SK-N-SH (cell line): ENCODE measurements at regions not wholly inside any gene's neighbourhood (a gene's known extent, or its start where the extent isn't known, plus 50 kb on each side); places are given as distances from the start of the nearest gene placed in this dataset.

Experiments
- CTCF ChIA-PET: fragments of 300-600, 350-600 bp; formaldehyde crosslinking; extraction: SDS; loops from one replicate; lab custom pipeline; 2021; lab: Yijun Ruan, JAX
- POLR2A ChIA-PET: fragments of 350-600 bp; sonication (Branson Sonifier 250); formaldehyde crosslinking; extraction: SDS; loops from one replicate; lab custom pipeline; 2020; ENCODE audit warnings: antibody characterized with exemption, inconsistent platforms; lab: Yijun Ruan, JAX
- DNase-seq: peaks from one replicate; pipeline ENCODE4 v3.0.0; 2012
- H2AFZ ChIP-seq: fragments of 200-600 bp; sonication (generic); 2 replicates; pipeline ENCODE4 v1.8.1; 2016; ENCODE audit warnings: antibody characterized with exemption, mild to moderate bottlenecking, low read depth
- H3F3A ChIP-seq: fragments of 200-600 bp; sonication (generic); replicated peaks from 2 replicates; pipeline ENCODE3; 2016; ENCODE audit warnings: antibody characterized with exemption, mild to moderate bottlenecking; ENCODE audit not compliant: insufficient read depth
- H3K27ac ChIP-seq, 2 experiments: fragments of 200-500 bp in 1 of 2; fragments of 200-600 bp in 1 of 2; sonication (Bioruptor generic) in 1 of 2; sonication (generic), shearing (Covaris generic) in 1 of 2; 2 replicates each; pipeline versions ENCODE4 v1.5.1 to v1.6.1; 2014 to 2016; ENCODE audit warnings: low read depth in 2 of 2, inconsistent platforms in 1 of 2, low read length in 1 of 2, mild to moderate bottlenecking in 1 of 2, mixed read lengths in 1 of 2
- H3K27me3 ChIP-seq: fragments of 200-600 bp; sonication (generic), shearing (Covaris generic); 2 replicates; pipeline ENCODE4 v1.6.1; 2016; ENCODE audit warnings: mixed run types; ENCODE audit not compliant: insufficient read depth
- H3K36me3 ChIP-seq, 2 experiments: fragments of 200-500 bp in 1 of 2; fragments of 200-600 bp in 1 of 2; sonication (Bioruptor generic) in 1 of 2; sonication (generic) in 1 of 2; replicated peaks in 1 of 2; 2 replicates each; pipeline versions ENCODE3 to v1.5.1; 2014 to 2016; ENCODE audit warnings: low read length in 1 of 2, mild to moderate bottlenecking in 1 of 2; ENCODE audit not compliant: insufficient read depth in 2 of 2, control insufficient read depth in 1 of 2
- H3K4me1 ChIP-seq, 2 experiments: fragments of 200-500 bp in 1 of 2; fragments of 200-600 bp in 1 of 2; sonication (Bioruptor generic) in 1 of 2; sonication (generic), shearing (Covaris generic) in 1 of 2; 2 replicates each; pipeline versions ENCODE4 v1.5.1 to v1.6.1; 2014 to 2016; ENCODE audit warnings: low read depth in 1 of 2, low read length in 1 of 2, mixed run types in 1 of 2; ENCODE audit not compliant: insufficient read depth in 2 of 2, control insufficient read depth in 1 of 2
- H3K4me2 ChIP-seq: fragments of 200-600 bp; sonication (generic), shearing (Covaris generic); 2 replicates; pipeline ENCODE4 v1.6.1; 2017; ENCODE audit warnings: mixed run types
- H3K4me3 ChIP-seq, 2 experiments: fragments of 200-500 bp in 1 of 2; fragments of 200-600 bp in 1 of 2; sonication (Bioruptor generic) in 1 of 2; sonication (generic), shearing (Covaris generic) in 1 of 2; 2 replicates each; pipeline versions ENCODE4 v1.5.1 to v1.8.1; 2014 to 2016; ENCODE audit warnings: low read depth in 2 of 2, inconsistent platforms in 1 of 2, low read length in 1 of 2, mild to moderate bottlenecking in 1 of 2, mixed read lengths in 1 of 2, moderate library complexity in 1 of 2
- H3K79me2 ChIP-seq: fragments of 200-600 bp; sonication (generic); 2 replicates; pipeline ENCODE4 v1.8.1; 2017; ENCODE audit warnings: mild to moderate bottlenecking; ENCODE audit not compliant: insufficient read depth
- H3K9ac ChIP-seq: fragments of 200-600 bp; sonication (generic); 2 replicates; pipeline ENCODE4 v1.6.1; 2017; ENCODE audit warnings: mixed run types
- H3K9me2 ChIP-seq: fragments of 200-600 bp; sonication (generic); 2 replicates; pipeline ENCODE4 v1.6.1; 2017; ENCODE audit warnings: mixed run types
- H3K9me3 ChIP-seq: fragments of 200-600 bp; sonication (generic); 2 replicates; pipeline ENCODE4 v1.6.1; 2017; ENCODE audit warnings: mixed run types, mild to moderate bottlenecking, moderate library complexity
- H4K20me1 ChIP-seq: fragments of 200-600 bp; sonication (generic); 2 replicates; pipeline ENCODE4 v1.6.1; 2017; ENCODE audit warnings: mild to moderate bottlenecking, mixed run types; ENCODE audit not compliant: insufficient read depth
- EP300 ChIP-seq, 2 experiments: IDR thresholded peaks; 2 replicates each; pipeline versions ENCODE4 v1.4.0 to v1.6.1; 2012; ENCODE audit warnings: borderline replicate concordance in 1 of 2, low read depth in 1 of 2, low read length in 1 of 2
- FOSL2 ChIP-seq: IDR thresholded peaks from 2 replicates; pipeline ENCODE4 v1.4.0; 2012; ENCODE audit warnings: low read depth, mild to moderate bottlenecking, moderate library complexity, borderline replicate concordance
- FOXJ3 ChIP-seq: sonication (generic); formaldehyde crosslinking; IDR thresholded peaks from 2 replicates; pipeline ENCODE4 v1.5.1; 2020; ENCODE audit warnings: mild to moderate bottlenecking, missing genetic modification reagents
- FOXM1 ChIP-seq: IDR thresholded peaks from 2 replicates; pipeline ENCODE4 v1.4.0; 2012; ENCODE audit warnings: low read depth, mild to moderate bottlenecking
- GATA2 ChIP-seq: sonication (generic); formaldehyde crosslinking; IDR thresholded peaks from 2 replicates; pipeline ENCODE4 v1.5.0; 2020; ENCODE audit warnings: mild to moderate bottlenecking, missing genetic modification reagents
- MXI1 ChIP-seq: IDR thresholded peaks from 2 replicates; pipeline ENCODE4 v1.6.1; 2012; ENCODE audit warnings: mild to moderate bottlenecking, low read depth, low read length, improper control_type of control experiment
- NFIC ChIP-seq: IDR thresholded peaks from 2 replicates; pipeline ENCODE4 v1.4.0; 2012; ENCODE audit warnings: borderline replicate concordance
- RFX5 ChIP-seq: IDR thresholded peaks from 2 replicates; pipeline ENCODE4 v1.6.1; 2012; ENCODE audit warnings: mild to moderate bottlenecking, improper control_type of control experiment, low read length
- RXRA ChIP-seq: IDR thresholded peaks from 2 replicates; pipeline ENCODE4 v1.4.0; 2012; ENCODE audit warnings: low read depth, mild to moderate bottlenecking, borderline replicate concordance
- SMC3 ChIP-seq: IDR thresholded peaks from 2 replicates; pipeline ENCODE4 v1.6.1; 2012; ENCODE audit warnings: low read depth, low read length, improper control_type of control experiment
- TCF12 ChIP-seq: IDR thresholded peaks from 2 replicates; pipeline ENCODE4 v1.4.0; 2012
- USF2 ChIP-seq: fragments of 150-350 bp; IDR thresholded peaks from 2 replicates; pipeline ENCODE4 v1.6.1; 2017; ENCODE audit warnings: antibody characterized with exemption, low read length, low read depth, borderline replicate concordance
- ZBTB33 ChIP-seq: IDR thresholded peaks from 2 replicates; pipeline ENCODE4 v1.4.0; 2012; ENCODE audit warnings: low read depth, borderline replicate concordance
- WGBS: methylation state at CpG from one replicate; pipeline ENCODE4 v1.1.6; 2017; ENCODE audit warnings: low lambda C conversion rate; 5-methylcytosine and 5-hydroxymethylcytosine counted together
- TF ChIP-seq, protein P1 (sequence below): fragments of 150-350 bp; IDR thresholded peaks from 2 replicates; pipeline ENCODE4 v1.6.1; 2016; ENCODE audit warnings: mild to moderate bottlenecking, low read depth, low read length

GRCh38 chr10:123600177-123600576 lies 66.0 kb upstream of the GPR26 start (continued):
- TF ChIP-seq RFX5 (no peak), TCF12 (no peak), RXRA (no peak), GATA2 (CRISPR knock-in tag) (no peak), MXI1 (no peak), EP300 (IDR thresholded peaks at IDR 0.05; ENCODE audit: borderline replicate concordance in 1 of 2, low read depth in 1 of 2, low read length in 1 of 2) (no peak), FOXJ3 (CRISPR knock-in tag) (no peak), USF2 (no peak)
- TF ChIP-seq, protein P1, sequence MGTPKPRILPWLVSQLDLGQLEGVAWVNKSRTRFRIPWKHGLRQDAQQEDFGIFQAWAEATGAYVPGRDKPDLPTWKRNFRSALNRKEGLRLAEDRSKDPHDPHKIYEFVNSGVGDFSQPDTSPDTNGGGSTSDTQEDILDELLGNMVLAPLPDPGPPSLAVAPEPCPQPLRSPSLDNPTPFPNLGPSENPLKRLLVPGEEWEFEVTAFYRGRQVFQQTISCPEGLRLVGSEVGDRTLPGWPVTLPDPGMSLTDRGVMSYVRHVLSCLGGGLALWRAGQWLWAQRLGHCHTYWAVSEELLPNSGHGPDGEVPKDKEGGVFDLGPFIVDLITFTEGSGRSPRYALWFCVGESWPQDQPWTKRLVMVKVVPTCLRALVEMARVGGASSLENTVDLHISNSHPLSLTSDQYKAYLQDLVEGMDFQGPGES: no peak

GRCh38 chr10:123603130-123603529 lies 63.0 kb upstream of the GPR26 start:
- Histone ChIP-seq H2AFZ (no peak overlapping the region), H3F3A (no peaks in the 10 kb centered on the region), H3K9me3 (no peaks in the 10 kb centered on the region), H3K36me3 (no peaks in the 10 kb centered on the region), H3K4me1 (no peaks in the 10 kb centered on the region), H3K4me2 (no peak overlapping the region), H3K79me2 (no peaks in the 10 kb centered on the region), H3K27me3 (no peaks in the 10 kb centered on the region), H3K27ac (no peak overlapping the region), H3K4me3 (no peak overlapping the region), H3K9ac (no peak overlapping the region), H4K20me1 (no peaks in the 10 kb centered on the region), H3K9me2 (no peaks in the 10 kb centered on the region)
- DNase-seq: no peak
- 28% methylated on average over 4 of the region's 4 CpGs for WGBS
- CTCF ChIA-PET: interaction anchor here (1.4 kb wide), 2 partner anchors 19 to 20 kb away, joined by 4 to 6 read pairs; no protein-coding TSS in a partner anchor
- TF ChIP-seq FOXM1: no peak
- no peak for TF ChIP-seq SMC3
- TF ChIP-seq NFIC: no peak
- TF ChIP-seq FOSL2: no peak
- no peak for TF ChIP-seq ZBTB33
- POLR2A ChIA-PET: no interaction called here
